HG03571 (cell line): ENCODE measurements at regions not wholly inside any gene's neighbourhood (a gene's known extent, or its start where the extent isn't known, plus 50 kb on each side); places are given as distances from the start of the nearest gene placed in this dataset.

ENCODE experiments used
- ATAC-seq: cut with Tn5 transposase; IDR thresholded peaks from one replicate; pipeline ENCODE4 v1.9.1; 2021; ENCODE audit not compliant: unreplicated experiment

DNA sequence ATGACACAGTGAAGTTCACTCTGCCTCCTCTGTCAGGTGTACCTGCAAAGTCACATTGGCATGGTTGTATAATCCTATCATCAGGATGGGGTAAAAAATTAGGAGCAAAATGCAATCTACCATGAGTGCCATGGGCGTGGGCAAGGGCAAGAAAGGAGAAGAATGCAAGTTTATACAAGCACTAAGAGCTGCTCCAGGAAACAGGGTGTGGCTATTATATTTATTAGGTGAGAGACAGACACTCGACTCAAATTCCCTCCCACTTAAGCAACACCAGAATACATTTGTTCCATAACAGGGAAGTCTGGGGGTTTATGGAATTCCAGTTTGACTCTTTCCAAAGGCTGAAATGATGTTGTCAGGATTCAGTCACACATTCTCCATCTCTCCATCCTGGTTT, 378.8 kb downstream of the BCOR start:
- ATAC-seq, result no peak

DNA sequence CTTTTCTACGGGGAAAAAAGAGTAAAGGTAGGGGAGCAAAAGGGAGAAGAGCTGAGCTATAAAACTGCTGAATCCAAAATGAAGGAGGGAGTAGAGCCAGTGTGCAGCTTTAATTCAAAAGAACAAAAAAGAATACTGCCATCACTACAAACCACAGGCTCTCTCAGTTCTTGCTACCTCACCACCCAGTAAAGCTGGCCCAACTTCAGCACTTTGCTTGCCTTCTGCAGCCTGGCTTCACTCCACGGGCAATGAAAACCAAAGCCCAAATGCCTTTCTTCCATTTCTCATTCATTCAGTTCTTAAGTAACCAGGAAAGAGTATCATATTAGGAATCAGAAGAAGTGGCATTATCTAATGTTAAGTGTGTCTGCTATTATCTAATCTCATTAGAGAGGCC, 376.8 kb downstream of the BCOR start:
- no peak for ATAC-seq

DNA sequence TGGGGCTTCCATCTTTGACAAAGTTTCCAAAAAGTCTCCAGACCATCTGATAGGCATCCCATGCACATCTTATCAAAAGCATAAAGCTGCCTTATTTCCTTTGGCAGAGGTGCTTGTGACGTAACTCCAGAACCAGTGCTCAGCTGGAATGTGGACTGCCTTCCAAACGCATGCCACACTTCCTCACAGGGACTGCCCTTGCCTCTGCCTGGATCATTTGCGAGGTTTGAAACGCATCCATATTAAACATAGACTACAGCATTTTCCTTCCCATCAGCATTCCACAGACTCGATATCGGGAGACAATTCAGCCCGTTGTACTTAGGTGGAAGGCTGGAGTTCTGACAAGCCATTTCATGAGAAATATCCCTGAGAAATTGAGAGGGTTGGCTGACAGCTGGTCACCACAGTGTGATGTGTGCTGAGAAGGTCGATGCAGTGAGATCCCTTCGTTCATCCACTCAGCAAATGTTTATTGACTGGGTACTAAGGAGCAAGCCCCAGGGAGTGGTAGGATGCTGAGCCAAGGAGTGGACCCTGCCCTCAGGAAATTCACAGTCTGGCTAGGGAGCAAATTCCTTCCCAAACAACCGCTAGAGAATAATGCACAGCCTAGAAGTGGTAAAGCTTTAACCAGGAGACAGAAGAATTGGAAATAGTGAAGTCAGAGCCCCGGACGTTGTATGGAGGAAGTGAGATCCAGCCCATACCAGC, 376.0 kb downstream of the BCOR start:
- no peak for ATAC-seq

DNA sequence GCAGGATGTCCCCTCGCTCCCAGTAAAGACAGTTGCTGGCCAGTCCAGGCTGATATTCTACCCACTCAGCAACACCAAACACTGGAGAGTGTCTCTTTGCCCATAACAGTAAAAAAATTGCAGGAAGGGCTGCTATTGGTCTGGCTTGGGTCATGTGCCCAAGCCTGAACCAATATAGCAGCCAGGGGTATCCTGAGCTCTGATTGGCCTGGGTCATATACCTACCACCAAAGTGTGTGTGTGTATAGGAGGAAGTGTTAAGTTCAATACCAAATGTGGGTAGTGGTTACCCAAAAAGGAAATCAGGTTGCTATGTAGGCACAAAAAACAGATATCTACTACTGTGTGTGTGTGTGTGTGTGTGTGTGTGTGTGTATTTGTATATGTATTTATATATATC, 373.2 kb downstream of the BCOR start:
- ATAC-seq, result no peak

DNA sequence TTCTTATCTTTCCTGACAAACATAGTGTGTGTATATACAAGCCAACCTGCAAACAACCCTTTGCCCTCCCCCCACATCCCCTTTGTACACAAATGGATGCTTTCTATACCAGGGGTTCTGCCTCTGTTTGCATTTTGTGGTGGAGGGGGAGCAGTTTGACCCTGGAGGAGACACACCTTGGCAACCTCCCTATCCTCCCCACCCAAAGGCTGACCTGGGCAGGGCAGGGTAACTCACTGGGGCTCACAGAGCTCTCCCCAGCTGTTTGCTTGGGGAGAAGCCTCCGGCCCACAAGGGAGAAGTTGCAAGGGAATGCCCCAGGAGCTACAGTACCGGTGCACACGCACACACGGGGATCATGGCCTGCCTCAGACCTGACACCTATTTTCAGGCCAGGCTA, 372.6 kb downstream of the BCOR start:
- no peak for ATAC-seq

DNA sequence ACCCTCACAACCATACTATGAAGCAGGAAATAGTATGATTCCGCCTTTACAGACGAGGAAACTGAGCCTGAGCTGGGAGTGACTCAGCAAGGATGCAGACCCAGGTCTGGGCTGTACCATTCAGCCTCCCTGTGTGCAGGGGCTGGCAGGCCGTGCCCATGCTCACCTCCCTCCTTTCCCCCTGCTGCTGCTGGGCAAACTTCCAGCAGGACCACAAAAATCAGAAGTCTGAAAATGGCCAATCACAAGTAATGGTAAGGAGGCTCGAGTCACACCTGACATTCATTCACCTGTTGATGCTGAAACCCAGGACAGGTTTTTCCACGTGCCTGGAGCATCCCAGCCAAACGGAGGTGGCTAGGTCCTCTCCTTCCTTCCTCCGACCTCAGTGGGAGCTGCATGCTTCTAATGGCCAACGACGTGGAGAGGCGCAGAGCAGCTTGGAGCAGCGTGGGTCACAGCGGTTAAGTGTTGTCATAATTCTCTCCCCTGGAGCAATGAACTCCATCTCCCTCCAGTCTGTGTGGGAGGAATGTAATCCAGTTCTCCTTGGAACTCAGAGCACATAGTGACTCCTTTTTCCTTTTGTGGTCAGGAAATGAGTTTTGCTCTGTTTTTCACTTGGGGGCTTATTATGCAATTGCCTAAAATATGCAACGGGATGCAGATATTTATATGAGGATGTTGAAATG, 371.7 kb downstream of the BCOR start:
- no peak for ATAC-seq

DNA sequence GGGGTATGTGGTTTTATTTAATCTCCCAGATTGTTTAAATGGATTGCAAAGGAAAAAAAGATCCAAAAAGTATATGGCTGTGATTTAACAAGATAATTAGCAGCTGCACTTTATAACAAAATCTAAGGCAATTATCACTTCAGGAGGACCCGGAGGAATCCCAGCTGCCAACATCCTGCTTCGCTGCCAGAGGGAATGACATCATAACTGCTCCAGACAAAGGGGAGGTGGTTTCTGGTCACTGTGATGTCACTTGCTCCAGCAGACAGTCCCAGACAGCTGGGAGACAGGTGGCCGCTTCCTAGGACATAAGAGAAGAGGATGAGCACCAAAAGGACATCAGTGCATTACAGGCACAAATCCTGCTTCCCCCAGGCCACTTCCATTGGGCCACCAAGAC, 371.0 kb downstream of the BCOR start:
- no peak for ATAC-seq

DNA sequence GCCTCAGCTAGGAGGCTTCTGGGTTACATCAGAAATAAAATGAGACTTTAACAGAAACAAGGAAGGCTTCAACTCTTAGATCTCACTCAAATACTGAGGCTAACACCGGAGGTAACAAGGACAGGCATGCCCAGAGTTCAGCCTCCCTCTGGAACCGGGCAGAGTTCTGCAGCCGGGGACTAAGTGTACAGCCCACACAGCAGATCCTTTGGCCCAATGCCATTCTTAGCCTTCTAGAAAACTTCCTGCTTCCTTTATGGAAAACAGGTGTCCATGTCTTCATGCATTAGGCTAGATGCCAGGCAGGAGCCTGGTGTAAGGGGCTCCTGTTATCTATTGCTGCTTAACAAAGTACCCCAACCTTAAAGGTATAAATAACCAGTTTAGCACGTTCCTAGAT, 369.7 kb downstream of the BCOR start:
- no peak for ATAC-seq

DNA sequence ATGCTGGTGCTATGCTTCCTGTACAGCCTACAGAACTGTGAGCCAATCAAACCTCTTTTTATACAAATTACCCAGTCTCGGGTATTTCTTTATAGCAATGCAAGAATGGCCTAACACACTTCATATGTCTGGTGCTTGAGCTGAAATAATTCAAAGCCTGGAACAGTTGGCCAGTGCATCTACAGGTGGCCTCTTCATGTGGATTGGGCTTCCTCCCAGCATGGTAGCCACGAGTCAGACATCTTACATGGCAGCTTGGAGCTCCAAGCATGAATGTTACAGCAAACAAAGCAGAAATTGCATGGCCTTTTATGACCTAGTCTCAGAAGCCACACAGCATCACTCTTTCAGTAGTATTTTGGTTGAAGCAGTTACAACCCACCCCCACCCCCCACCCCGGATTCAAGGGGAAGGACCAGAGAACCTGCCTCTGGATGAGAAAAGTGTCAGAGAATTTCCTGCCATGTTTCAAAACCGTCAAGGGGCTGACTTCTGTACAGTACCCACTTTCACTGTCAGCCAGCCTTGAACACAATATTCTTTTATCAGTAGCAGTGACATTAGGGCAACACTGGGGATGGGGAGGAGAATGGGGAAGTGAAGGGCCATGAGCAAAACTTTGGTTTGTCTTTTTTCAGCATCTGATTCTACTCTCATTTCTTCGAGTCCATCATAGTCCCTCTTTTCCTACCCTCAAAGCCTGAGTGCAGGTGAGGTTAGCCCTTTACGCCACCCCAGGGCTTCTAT, 368.7 kb downstream of the BCOR start:
- no peak for ATAC-seq

DNA sequence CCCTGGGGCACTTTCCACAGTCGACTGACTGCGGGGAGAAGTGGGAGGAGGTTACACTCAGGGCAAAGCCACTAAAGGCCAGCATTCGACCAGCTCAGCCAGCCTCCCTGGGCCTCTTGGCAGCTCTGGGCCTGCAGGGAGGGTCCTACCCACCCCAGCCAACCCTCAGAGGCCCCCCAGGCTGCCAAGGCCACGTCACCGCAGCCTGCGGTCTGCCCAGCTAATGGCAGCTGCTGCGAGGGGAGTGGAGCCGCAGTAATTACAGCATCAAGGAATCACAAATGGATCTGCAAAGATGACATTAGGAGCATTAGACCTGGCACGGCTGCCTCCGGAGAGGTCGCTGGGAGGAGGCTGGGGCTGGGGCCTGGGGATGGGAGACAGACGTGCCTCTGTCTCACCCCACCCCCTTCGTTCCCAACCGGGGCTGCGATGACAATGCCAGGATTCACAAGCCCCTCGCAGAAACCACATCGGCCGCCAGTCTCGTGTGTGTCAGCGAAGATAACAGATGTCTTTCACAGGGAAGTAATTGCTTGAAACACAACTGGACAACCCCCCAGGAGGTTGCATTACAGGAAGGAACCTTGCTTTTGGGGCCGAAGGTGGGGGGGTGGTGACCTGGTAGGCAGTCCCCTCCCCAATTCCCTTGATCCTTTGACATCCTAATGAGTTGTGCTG, 367.6 kb downstream of the BCOR start:
- no peak for ATAC-seq

DNA sequence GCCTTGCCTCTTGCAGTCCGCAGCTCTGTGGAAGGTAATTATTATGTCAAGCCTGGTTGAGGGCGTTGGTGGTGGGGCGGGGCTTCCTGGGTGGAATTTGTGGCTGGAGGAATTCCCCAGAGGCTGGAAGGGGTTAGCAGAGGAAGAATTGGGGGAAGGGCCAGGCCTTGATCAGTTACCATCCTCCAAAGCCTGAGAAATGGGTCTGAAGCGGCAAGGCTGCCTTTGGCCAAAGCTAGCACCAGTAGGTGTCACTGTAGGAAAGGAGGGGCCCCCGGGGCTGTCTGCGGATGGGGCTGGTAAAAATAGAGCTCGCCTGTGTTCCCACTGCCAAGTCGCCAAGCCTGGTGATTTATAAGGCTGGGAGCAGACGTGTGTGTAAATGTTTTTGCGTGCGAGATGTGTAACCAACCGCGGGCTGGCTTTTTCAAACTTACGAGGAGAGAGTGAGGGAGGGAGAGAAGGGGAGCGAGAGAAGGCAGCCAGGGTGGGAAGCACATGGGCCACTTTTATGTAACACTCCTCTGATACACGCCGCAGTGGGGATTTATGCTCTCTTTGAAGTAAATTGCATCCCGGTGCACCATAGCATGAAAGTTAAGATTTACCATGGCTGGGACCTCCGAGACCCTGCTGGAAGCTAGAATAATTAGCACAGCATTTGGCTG, 367.0 kb downstream of the BCOR start:
- no peak for ATAC-seq

DNA sequence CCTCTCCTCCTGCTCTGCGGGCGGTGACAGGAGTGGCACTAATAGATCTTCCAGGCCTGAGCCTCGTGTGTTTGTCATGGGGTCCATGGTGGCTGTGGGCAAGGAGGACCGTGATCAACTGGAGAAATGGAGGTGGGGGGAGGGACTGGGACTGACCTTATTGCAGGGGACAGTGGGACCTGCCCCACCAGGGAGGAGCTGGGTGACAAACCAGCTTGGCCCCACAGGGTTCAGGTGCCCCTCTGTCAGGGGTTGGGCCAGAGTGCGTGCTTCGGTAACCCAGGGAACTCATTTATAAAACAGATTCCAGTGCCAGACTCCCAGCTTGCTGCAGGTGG, 366.5 kb downstream of the BCOR start:
- no peak for ATAC-seq

DNA sequence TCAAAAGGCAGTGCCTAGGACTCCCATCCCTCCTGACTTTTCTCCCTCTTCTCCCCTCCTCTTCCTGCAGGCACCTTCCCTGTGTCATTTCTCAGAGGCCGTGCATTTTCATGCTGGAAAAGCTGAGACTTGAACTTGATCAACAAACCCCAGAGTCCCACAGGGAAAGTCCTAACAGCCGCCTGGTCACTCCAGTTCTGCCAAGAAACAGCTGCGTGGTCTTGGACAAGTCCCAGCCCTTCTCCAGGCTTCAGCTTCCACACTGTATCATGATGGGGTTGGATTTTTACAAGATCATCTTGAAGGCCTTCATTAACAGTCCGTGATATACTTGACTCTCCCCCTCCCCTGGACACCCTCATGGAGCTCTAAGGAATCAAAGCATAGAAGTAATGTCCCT, 366.0 kb downstream of the BCOR start:
- ATAC-seq, result no peak

DNA sequence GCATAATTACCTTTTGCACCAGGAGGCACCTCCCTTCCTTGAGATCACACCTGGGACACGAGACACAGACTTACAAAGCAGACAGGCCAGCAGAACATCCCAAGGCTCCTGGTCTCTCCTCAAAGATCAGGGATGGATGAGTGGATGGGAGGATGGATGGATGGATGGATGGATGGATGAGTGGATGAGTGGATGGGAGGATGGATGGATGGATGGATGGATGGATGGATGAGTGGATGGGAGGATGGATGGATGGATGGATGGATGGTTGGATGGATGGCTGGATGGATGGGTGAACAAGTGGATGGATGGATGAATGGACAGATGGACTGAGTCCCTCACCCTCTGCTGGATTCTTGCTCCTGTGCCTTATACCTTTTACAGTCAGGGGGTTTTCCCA, 364.0 kb downstream of the BCOR start:
- ATAC-seq, result no peak

DNA sequence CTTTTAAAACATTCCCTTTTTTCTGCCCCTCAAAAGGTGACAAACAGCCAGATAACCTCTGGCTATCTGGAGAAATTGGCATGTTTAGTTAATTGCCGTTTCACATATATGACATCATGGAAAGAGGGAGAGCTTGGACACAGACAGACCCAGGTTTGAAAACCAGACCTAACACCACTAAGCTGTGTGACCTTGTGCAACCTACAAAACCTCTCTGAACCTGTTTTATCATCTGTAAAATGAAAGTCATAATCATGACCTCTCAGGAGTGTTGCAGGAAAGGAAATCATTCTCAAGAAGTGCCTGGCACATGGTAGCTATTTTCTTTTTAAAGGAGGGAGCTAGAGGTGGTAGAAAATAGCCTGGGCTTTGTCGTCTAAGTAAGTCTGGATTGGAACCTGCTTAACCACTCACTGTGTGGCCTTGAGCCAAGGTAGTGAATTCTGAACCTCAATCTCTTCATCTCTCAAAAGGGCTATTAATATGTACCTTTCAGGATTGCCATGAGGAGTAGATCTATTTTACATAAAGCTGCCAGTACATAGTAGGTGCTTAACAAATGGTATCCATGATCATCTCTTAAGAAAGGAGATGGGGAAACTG, 363.5 kb downstream of the BCOR start:
- ATAC-seq, result no peak

DNA sequence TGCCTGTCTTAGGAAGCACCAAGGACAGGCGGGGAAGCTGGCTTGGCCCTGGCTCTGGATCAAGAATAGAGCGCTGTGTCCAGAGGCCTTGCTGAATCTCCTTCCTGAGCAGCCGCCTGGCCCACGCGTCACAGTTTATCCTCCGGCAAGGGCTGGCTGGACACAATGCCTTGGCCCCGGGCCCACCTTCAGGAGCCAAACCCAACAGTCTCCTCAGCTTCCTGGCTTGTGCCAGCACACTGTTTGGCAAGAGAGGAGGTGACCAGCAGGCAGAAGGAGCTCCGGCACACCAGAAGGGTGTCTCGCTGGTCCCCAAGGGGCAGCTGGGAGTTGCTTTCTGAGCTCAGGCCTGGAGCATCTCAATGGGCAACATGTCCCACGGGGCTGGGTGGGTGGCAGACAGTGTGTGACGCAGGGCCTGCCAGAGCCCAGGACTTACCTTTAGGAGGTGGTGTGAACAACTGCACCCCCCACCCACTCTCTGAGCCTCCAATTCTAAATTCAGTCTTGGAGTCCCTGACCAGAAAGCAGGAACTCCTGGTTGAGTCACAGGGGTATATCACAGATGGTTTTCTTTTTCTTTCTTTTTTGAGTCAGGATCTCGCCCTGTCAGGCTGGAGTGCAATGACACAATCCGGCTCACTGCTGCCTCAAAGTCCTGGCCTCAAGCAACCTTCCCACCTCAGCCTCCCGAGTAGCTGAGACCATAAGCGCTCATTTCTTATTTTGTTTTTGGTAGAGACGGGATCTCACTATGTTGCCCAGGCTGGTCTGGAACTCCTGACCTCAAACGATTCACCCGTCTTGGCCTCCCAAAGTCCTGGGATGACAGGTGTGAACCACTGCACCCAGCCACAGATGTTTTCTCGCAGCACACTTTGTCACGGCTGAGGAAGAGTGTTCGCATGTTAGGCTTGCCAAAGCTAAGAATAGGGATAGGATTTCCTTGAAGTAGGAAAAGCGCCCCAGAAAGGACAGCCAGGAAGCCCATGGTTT, 361.2 kb downstream of the BCOR start:
- no peak for ATAC-seq

DNA sequence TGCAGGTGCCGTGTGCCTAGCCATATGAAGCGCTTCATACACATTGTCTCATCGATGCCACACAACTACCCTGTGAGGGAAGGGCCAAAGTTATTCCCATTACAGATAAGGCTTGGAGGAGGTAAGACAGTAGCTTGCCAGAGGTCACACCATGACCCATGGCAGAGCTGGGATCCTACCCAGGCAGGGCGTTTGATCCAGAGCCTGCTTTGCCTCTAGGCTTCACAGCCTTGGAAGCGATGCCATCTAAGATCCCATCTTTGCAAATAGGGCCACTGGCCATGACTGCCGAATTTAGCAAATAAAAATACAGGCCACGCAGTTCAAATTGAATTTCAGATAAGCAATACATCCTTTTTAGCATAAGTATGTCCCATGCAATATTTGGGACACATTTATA, 358.2 kb downstream of the BCOR start:
- ATAC-seq, result no peak

DNA sequence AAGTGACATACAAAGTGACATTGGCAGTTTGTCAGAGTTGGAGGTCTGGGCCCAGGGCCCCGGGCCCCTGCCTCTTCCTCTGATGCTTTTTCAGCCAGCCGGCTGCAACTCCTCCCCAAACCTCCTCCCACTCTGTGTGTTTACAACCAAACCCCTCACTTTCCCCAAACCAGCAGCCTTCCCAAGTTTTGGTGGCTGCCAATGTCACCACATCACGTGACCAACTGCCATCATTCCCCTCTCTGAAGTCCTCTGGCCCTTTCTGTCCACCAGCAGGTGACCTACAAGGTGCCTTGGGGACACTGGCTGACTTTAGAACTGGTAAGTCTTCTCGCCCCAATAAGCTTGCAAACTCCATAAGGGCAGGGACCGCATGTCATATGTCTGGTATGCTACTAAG, 357.7 kb downstream of the BCOR start:
- no peak for ATAC-seq

DNA sequence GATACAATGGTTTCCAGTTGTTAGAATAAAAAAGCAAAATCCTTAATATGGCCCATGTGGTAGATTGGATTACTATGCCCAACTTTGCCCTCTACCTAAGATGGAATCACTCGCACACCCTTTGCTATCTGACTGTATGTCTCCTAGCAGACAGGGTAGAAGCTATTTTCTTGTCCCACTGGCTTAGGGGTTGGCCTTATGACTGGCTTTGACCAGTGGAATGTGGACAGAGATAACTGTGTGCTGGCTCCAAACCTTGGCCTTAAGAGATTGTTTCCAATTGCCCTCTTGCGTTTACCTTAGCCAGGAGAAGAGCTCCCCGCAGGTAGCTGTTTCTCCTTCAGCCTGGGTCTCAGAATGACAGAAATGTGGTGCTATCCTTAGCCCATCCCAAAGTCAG, 355.9 kb downstream of the BCOR start:
- no peak for ATAC-seq

DNA sequence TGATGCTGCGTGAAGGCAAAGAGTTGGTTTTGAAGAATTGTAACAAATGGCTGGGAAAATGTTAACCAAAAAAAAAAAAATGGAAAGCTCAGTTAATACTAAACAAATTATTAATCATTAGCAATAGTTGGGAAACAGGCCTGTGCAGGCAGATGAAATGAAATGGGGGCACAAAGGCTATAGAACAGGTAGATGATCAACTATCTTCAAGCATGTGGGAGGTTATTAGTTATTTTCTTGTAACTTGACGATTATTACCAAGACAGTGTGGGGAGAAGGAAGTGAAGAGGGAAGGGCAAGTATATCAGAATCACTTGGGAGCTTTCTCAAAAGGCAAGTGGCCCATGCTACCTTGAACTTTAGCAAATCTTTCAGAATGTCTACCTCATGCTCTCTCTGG, 351.9 kb downstream of the BCOR start:
- ATAC-seq, result no peak
